ENCODE measurements at regions not wholly inside any gene's neighbourhood (a gene's known extent, or its start where the extent isn't known, plus 50 kb on each side); places are given as distances from the start of the nearest gene placed in this dataset.

DNA sequence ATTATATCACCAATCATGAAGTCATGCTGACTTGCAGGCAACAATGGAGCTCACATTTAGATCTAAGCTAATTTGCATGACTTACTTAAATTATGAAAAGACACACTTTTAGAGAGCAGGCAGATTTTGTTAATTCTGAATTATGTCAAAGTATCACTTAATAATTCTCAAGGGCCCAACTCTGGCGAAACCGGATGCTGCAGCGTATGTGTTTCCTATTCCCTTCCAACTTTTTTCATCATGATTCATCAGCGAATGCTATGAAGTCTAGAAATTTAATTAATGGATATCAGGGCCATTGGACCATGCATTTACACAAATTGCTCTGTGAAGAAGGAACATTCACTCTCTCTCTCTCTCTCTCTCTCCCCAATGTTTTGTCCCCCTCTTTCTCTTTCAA is 63.5 kb upstream of the GOLGA8A start:
- TF ChIP-seq, protein P1, sequence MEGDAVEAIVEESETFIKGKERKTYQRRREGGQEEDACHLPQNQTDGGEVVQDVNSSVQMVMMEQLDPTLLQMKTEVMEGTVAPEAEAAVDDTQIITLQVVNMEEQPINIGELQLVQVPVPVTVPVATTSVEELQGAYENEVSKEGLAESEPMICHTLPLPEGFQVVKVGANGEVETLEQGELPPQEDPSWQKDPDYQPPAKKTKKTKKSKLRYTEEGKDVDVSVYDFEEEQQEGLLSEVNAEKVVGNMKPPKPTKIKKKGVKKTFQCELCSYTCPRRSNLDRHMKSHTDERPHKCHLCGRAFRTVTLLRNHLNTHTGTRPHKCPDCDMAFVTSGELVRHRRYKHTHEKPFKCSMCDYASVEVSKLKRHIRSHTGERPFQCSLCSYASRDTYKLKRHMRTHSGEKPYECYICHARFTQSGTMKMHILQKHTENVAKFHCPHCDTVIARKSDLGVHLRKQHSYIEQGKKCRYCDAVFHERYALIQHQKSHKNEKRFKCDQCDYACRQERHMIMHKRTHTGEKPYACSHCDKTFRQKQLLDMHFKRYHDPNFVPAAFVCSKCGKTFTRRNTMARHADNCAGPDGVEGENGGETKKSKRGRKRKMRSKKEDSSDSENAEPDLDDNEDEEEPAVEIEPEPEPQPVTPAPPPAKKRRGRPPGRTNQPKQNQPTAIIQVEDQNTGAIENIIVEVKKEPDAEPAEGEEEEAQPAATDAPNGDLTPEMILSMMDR (IDR thresholded peaks at IDR 0.05): no peak
- no peak for TF ChIP-seq EP300 (IDR thresholded peaks at IDR 0.05)
- no peak for TF ChIP-seq POLR2A (IDR thresholded peaks at IDR 0.05)

All from ovary (tissue), 3 donors.